LNCAP (cell line): ENCODE measurements at regions not wholly inside any gene's neighbourhood (a gene's known extent, or its start where the extent isn't known, plus 50 kb on each side); places are given as distances from the start of the nearest gene placed in this dataset.

Experiments used
- TF ChIP-seq, protein P1 (sequence below): fragments of 450-650 bp; IDR thresholded peaks from 2 replicates; pipeline ENCODE4 v1.5.1; 2017; ENCODE audit warnings: mild to moderate bottlenecking

DNA sequence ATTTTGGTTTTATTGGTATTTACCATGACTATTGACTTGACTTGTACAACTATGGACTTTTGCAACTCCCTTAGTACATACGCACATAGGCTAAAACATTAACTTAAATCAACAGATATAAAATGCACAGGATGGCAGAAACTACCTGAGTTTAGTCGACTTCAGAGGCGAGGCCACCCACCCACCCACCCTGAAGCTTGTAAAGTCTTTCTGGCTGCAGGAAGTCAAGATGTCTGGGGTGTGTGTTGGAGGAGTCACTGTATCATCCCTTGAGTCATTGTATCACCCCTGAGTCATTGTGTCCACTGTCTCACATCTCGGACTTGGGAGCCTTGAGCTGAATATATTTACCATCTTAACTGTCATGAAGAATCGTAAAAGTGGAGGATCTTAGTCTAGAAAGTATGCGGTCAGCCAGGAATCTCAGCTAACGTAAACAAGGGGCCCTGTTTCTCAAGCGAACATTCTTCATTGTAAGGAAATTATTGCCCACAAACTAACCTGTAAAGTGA is 140.0 kb upstream of the ST6GAL2 start:
- TF ChIP-seq, protein P1, sequence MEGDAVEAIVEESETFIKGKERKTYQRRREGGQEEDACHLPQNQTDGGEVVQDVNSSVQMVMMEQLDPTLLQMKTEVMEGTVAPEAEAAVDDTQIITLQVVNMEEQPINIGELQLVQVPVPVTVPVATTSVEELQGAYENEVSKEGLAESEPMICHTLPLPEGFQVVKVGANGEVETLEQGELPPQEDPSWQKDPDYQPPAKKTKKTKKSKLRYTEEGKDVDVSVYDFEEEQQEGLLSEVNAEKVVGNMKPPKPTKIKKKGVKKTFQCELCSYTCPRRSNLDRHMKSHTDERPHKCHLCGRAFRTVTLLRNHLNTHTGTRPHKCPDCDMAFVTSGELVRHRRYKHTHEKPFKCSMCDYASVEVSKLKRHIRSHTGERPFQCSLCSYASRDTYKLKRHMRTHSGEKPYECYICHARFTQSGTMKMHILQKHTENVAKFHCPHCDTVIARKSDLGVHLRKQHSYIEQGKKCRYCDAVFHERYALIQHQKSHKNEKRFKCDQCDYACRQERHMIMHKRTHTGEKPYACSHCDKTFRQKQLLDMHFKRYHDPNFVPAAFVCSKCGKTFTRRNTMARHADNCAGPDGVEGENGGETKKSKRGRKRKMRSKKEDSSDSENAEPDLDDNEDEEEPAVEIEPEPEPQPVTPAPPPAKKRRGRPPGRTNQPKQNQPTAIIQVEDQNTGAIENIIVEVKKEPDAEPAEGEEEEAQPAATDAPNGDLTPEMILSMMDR, result no peak

DNA sequence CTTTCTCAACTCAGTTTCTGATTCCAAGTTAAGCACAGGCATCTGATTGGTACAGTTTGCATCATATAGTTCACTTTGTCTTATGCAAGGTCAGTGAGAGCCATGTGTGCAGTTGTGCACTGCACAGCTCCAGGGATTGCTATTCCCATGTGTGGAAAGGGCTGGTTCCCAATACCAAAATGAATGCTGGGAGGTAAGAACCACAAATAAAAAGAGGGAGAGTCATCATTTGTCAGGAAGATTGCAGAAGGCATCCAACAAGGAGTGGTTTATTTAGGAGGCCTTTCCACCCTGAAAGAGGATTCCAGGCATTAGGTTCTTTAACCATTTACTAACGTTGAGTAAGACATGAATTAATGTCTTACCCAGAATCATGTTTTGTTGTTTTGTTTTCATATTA is 141.2 kb upstream of the ST6GAL2 start:
- TF ChIP-seq, protein P1, result no peak

DNA sequence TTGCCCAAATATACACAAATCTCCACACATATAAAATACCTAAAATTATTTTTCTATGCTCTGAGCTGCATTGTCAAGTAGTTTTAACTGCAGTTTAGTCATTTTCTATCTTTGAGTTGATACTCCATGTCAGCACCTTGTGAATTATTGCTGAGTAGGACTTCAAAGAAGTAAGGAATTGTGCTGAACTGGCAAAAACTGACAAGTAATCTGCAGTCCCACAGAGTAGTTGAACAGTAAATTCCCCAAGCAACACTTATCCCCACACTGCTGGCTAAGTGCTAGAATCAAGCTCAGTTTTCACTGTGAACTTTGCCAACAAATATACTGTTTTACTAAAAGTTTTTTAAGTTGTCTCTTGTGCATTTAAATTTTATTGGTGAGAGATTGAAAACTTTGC is 141.8 kb upstream of the ST6GAL2 start:
- TF ChIP-seq, protein P1, result no peak

DNA sequence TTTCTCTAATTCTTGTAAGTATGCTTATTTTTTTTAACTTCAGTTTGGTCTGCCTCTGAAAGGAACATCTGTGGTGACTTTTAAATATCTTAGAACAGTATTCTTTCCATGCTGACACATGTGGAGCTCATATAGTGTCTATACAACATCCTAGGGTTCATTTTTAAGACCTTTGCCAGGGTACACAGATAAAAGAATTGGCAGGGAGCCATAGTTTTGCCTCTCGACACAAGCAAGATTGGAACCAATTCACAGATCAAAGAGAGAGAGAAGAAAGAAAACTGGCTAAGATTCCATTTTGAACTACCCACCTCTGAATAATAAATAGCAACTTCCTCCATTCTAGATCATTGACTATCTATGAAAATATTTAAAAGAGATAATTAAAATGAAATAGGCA is 142.7 kb upstream of the ST6GAL2 start:
- TF ChIP-seq, protein P1, result no peak

DNA sequence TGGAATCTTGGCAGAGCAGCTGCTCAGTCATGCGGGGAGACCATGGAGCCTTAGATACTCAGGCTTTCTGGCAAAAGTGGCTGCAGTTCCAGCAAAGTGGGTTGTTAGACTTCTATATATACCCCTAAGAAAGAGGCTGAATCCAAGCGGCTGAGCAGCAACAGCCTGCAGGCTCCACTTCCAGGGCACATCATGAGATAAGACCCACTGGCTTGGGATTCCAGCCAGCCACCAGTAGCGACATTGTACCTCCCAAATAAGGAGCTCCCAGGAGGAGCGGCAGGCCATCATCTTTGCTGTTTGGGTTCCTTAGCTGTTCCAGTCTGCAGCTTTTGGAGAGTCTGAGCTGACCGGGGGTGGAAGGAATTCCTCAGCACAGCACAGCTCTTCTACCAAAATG is 150.3 kb upstream of the ST6GAL2 start:
- TF ChIP-seq, protein P1, result no peak

DNA sequence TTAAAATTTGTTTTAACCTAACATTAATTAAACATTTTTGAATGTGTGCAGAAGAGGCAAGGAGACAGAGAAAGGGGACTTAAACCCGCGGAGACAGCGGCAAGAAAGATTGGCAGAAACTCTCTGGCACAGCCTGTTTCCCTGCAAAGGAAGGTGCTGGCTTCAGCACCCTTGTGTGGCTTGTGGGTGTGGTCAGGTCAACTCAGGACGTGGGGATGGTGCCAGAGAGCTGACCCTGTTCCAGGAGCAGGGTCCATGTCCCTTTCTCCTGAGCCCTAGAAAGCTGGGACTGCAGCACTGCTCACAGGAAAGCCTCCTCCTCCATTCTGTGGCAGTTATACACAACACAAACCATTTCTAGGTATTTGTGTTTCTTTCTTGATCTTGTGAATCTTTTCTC is 176.2 kb upstream of the ST6GAL2 start:
- TF ChIP-seq, protein P1, result no peak

DNA sequence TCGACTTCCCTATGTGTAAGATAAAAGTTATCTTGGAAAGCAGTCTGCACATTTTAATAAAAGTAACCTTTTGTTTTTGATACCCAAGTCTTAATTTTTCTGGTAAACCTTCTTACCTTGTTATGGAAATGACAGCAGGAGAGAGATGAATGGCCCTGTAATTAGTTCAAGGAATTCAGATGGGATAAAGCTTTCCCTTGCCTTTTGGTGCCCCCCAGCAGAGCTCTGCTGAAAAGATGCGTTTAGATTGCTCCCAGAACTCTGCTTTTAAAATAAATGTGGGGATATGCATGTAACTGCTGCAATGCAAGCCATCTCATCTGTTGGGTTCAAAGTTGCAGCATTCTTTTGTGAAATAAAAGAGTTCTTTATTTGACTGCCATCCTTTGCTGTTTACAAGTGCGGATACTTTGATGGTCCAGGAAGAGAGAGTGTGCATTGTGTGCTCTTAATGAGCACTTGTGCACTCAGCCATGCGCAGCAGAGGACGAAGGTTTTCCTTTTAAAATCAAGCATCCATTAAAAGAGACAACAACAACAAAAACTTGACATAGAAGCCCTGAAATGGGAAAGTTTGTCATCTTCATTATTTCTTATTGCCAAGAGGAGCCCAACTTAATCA is 176.7 kb upstream of the ST6GAL2 start:
- TF ChIP-seq, protein P1, result no peak

DNA sequence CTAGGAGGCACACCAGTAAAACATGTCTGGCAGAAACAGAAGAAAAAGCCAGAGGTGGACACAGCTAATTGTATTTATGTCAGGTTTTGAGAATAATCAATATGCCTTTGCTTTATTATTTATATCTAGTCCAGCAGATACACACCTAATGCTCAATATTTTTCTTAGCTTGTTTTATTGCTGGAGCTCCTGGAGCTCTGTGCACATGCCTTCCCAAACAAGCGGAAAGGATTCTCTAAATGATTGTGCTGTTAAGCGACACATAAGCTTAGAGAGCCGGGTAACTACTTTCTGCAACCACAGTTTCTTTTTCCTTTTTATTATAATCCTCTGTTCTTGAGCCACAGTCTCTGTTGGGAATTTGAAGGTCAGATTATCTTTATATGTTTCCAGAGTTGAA is 177.3 kb upstream of the ST6GAL2 start:
- TF ChIP-seq, protein P1, result no peak
